ENCODE measurements at regions not wholly inside any gene's neighbourhood (a gene's known extent, or its start where the extent isn't known, plus 50 kb on each side); places are given as distances from the start of the nearest gene placed in this dataset.

DNA sequence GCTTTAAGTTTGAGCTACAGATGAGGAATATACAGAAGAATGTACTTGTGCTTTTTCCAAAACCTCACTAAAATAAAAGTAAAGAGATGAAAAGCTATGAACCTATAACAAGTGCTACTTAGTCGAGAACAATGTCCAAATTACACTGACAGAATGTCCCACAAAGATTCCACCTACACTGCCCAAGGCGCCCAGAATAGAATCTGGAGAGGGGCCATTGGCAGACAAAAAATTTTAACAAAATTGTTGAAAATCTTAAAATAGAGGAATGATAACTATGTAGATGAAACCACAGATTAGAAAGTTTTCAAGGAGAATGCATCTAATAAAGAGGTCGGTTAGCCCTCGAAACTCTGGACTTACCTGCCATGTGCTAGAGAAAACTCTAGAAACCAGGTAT, 235.3 kb downstream of the CETN3 start:
- no peaks in the 10 kb centered on the region for H3K79me2 ChIP-seq (ENCODE audit: low read length)
- no peak overlapping the region for H3K4me2 ChIP-seq (ENCODE audit: low read depth, low read length, poor library complexity, severe bottlenecking)
- no peaks in the 10 kb centered on the region for H3K9me3 ChIP-seq (ENCODE audit: low read length)
- no peaks in the 10 kb centered on the region for H3K9me2 ChIP-seq (replicated peaks; ENCODE audit: insufficient read depth, low read length)
- H3K27me3 ChIP-seq (ENCODE audit: low read length) = no peaks in the 10 kb centered on the region
- no peak overlapping the region for H3K4me3 ChIP-seq (ENCODE audit: low read length)
- no peaks in the 10 kb centered on the region for H3K36me3 ChIP-seq (ENCODE audit: insufficient read depth, low read length)
- no peaks in the 10 kb centered on the region for H4K20me1 ChIP-seq (ENCODE audit: insufficient read depth, low read depth, low read length)
- H3K27ac ChIP-seq (ENCODE audit: low read length) = no peak overlapping the region
- DNase-seq = no peak
- no peak overlapping the region for H3K9ac ChIP-seq (ENCODE audit: low read length)
- no peak overlapping the region for H2AFZ ChIP-seq (ENCODE audit: low read length)
- H3K4me1 ChIP-seq (ENCODE audit: low read length) = no peaks in the 10 kb centered on the region

DNA sequence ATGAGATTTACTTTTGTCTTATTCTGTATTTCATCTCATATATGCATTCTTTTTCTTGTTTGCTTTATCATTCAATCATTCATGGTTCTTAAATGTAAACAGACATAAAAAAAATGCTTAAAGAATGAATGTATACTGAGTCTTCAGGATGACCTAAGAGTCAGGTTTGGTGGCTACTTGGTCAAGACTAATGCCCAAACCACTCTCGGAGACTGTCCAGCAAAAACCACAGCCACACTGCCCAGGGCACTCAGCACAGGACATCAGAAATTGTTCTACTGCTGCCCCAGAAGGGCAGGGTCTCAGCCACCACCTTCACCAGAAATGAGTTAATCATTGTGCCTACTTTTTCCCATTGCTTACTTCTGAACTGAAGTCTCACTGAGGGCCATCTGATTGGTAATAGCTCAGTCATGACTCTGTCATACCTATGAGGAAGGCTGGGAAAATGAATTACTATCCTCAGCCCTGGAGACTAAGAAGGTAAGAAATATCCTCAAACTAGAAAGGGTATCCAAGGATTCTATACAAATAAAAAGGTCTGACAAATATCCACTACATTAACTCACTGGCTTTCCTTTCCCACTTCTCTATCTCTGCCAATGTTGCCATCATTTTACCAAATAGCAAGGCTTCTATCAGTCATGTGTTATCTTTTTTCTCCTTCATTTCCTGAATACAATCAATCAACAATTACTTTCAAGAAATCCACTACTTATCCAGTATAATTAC, 236.1 kb downstream of the CETN3 start:
- H2AFZ ChIP-seq (ENCODE audit: low read length) = no peak overlapping the region
- H3K4me2 ChIP-seq (ENCODE audit: low read depth, low read length, poor library complexity, severe bottlenecking) = no peak overlapping the region
- H3K9me2 ChIP-seq (replicated peaks; ENCODE audit: insufficient read depth, low read length) = no peaks in the 10 kb centered on the region
- H3K9ac ChIP-seq (ENCODE audit: low read length) = no peak overlapping the region
- no peaks in the 10 kb centered on the region for H4K20me1 ChIP-seq (ENCODE audit: insufficient read depth, low read depth, low read length)
- no peaks in the 10 kb centered on the region for H3K9me3 ChIP-seq (ENCODE audit: low read length)
- no peak for DNase-seq
- H3K27me3 ChIP-seq (ENCODE audit: low read length) = no peaks in the 10 kb centered on the region
- H3K27ac ChIP-seq (ENCODE audit: low read length) = no peak overlapping the region
- H3K79me2 ChIP-seq (ENCODE audit: low read length) = no peaks in the 10 kb centered on the region
- no peaks in the 10 kb centered on the region for H3K4me1 ChIP-seq (ENCODE audit: low read length)
- H3K36me3 ChIP-seq (ENCODE audit: insufficient read depth, low read length) = no peaks in the 10 kb centered on the region
- H3K4me3 ChIP-seq (ENCODE audit: low read length) = no peak overlapping the region

DNA sequence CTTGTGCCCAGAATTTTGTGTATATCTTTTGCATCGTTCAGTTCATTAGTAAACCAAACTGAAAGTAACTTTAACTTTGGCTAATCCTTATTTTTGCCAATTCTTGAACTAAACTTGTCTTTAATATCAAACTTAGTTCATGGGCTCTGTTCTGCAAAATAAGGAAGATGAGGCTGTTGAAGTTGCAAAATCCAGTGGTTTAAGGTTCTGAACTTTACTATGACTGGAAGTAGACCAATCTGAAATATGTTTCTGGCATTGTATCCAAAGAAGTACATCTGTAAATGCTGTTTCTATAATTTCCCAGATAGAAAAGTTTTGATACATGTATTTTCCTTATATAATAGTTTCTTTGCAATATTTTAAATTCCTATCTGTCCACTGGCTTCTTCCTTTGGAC, 238.1 kb downstream of the CETN3 start:
- no peak for DNase-seq
- Histone ChIP-seq H3K27ac (ENCODE audit: low read length) (no peak overlapping the region), H3K27me3 (ENCODE audit: low read length) (no peaks in the 10 kb centered on the region), H3K4me3 (ENCODE audit: low read length) (no peak overlapping the region), H3K79me2 (ENCODE audit: low read length) (no peaks in the 10 kb centered on the region), H3K4me1 (ENCODE audit: low read length) (no peaks in the 10 kb centered on the region), H2AFZ (ENCODE audit: low read length) (no peak overlapping the region), H4K20me1 (ENCODE audit: insufficient read depth, low read depth, low read length) (no peaks in the 10 kb centered on the region), H3K9ac (ENCODE audit: low read length) (no peak overlapping the region), H3K9me2 (replicated peaks; ENCODE audit: insufficient read depth, low read length) (no peaks in the 10 kb centered on the region), H3K9me3 (ENCODE audit: low read length) (no peaks in the 10 kb centered on the region), H3K4me2 (ENCODE audit: low read depth, low read length, poor library complexity, severe bottlenecking) (no peak overlapping the region), H3K36me3 (ENCODE audit: insufficient read depth, low read length) (no peaks in the 10 kb centered on the region)

DNA sequence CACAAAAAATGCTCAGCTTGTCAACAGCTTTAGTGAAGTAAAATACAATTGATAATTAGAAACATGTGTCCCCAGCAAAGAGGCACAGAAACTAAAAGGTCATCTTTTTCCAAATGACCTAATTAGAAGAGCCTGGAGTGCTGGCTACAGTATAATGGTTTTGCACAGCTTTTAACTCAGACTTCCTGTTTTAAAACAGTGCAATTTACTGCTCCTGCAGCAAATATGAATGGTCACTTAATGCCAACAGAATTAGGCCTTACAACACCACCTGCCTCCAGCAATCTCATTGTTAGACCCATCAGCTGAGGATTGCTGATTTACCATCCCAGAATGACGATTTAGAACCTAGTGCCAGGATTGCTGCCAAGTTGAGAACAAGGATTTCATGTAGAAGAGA, 239.3 kb downstream of the CETN3 start:
- Histone ChIP-seq H3K9me3 (ENCODE audit: low read length) (no peaks in the 10 kb centered on the region), H3K9ac (ENCODE audit: low read length) (no peak overlapping the region), H3K4me1 (ENCODE audit: low read length) (no peaks in the 10 kb centered on the region), H3K4me2 (ENCODE audit: low read depth, low read length, poor library complexity, severe bottlenecking) (no peak overlapping the region), H4K20me1 (ENCODE audit: insufficient read depth, low read depth, low read length) (no peaks in the 10 kb centered on the region), H2AFZ (ENCODE audit: low read length) (no peak overlapping the region), H3K27me3 (ENCODE audit: low read length) (no peaks in the 10 kb centered on the region), H3K9me2 (replicated peaks; ENCODE audit: insufficient read depth, low read length) (no peaks in the 10 kb centered on the region), H3K27ac (ENCODE audit: low read length) (no peak overlapping the region), H3K4me3 (ENCODE audit: low read length) (no peak overlapping the region), H3K36me3 (ENCODE audit: insufficient read depth, low read length) (no peaks in the 10 kb centered on the region), H3K79me2 (ENCODE audit: low read length) (no peaks in the 10 kb centered on the region)
- DNase-seq = no peak

DNA sequence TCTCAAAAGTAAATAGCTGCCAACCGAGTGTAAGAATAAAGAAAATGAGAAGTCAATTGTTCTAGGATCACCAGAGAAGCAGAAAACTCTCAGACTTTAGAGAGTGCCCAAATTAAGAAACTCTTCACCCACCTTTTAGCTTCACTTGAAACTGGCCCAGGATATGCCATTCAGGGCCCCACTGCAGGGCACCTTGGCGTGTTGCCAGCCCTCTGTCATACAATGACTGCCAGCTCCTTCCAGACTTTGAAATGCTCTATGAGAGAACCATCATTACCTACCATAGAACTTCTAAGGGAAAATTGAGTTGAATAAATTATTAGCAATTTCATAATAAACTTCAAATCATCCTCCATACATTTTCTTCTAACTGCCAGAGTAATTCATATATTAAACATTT, 240.5 kb downstream of the CETN3 start:
- H3K36me3 ChIP-seq (ENCODE audit: insufficient read depth, low read length) = no peaks in the 10 kb centered on the region

DNA sequence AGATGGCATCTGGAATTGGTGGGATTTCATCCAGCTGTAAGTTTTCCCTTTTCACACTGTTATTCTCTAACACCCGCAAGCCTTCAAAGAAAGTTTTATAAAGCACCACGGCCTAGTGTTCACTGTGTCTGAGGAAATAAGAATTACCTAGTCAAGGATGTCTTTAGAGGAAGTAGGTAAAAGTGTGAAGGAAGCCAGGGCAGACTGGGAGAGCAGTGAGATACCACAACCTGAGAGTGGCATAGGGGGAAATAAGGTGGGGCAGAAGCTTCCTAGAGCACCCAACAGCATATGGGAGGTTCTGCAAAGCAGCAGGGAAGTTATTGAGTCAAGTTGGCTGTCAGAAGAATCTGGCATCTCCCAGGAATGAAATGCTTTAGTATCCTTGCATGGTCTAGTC, 241.2 kb downstream of the CETN3 start:
- no peak overlapping the region for H3K4me2 ChIP-seq (ENCODE audit: low read depth, low read length, poor library complexity, severe bottlenecking)
- H3K4me1 ChIP-seq (ENCODE audit: low read length) = no peaks in the 10 kb centered on the region
- no peak overlapping the region for H3K4me3 ChIP-seq (ENCODE audit: low read length)
- no peak overlapping the region for H3K27ac ChIP-seq (ENCODE audit: low read length)
- no peaks in the 10 kb centered on the region for H3K79me2 ChIP-seq (ENCODE audit: low read length)
- H3K9me2 ChIP-seq (replicated peaks; ENCODE audit: insufficient read depth, low read length) = no peaks in the 10 kb centered on the region
- no peaks in the 10 kb centered on the region for H3K36me3 ChIP-seq (ENCODE audit: insufficient read depth, low read length)
- H3K27me3 ChIP-seq (ENCODE audit: low read length) = no peaks in the 10 kb centered on the region
- no peak for DNase-seq
- H4K20me1 ChIP-seq (ENCODE audit: insufficient read depth, low read depth, low read length) = no peaks in the 10 kb centered on the region
- no peak overlapping the region for H3K9ac ChIP-seq (ENCODE audit: low read length)
- H3K9me3 ChIP-seq (ENCODE audit: low read length) = no peaks in the 10 kb centered on the region
- H2AFZ ChIP-seq (ENCODE audit: low read length) = no peak overlapping the region

More for the DNA sequence above, 240.5 kb downstream of the CETN3 start:
- Histone ChIP-seq H3K27me3 (ENCODE audit: low read length) (no peaks in the 10 kb centered on the region), H3K4me1 (ENCODE audit: low read length) (no peaks in the 10 kb centered on the region), H3K4me2 (ENCODE audit: low read depth, low read length, poor library complexity, severe bottlenecking) (no peak overlapping the region), H2AFZ (ENCODE audit: low read length) (no peak overlapping the region), H4K20me1 (ENCODE audit: insufficient read depth, low read depth, low read length) (no peaks in the 10 kb centered on the region), H3K9me3 (ENCODE audit: low read length) (no peaks in the 10 kb centered on the region), H3K9me2 (replicated peaks; ENCODE audit: insufficient read depth, low read length) (no peaks in the 10 kb centered on the region), H3K27ac (ENCODE audit: low read length) (no peak overlapping the region), H3K79me2 (ENCODE audit: low read length) (no peaks in the 10 kb centered on the region), H3K9ac (ENCODE audit: low read length) (no peak overlapping the region), H3K4me3 (ENCODE audit: low read length) (no peak overlapping the region)
- DNase-seq = no peak

DNA sequence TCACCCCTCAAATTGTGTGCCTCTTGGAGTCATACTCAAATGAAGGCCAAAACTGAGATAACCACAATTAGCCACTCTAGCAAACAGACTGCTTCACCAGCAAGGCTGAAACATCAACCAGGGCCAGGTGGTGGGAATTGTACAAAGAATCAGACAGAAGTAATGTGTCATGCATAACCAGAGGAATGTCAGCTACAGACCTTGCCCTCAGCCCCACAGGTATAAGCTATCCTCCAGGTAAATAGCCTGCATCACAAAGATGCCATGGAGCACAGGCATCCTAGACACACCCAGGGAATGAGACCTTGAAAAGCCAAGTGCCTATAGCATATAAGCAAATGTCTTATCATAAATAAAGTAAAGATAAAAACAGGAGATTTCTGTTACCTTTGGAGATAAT, 242.7 kb downstream of the CETN3 start:
- no peaks in the 10 kb centered on the region for H3K79me2 ChIP-seq (ENCODE audit: low read length)

DNA sequence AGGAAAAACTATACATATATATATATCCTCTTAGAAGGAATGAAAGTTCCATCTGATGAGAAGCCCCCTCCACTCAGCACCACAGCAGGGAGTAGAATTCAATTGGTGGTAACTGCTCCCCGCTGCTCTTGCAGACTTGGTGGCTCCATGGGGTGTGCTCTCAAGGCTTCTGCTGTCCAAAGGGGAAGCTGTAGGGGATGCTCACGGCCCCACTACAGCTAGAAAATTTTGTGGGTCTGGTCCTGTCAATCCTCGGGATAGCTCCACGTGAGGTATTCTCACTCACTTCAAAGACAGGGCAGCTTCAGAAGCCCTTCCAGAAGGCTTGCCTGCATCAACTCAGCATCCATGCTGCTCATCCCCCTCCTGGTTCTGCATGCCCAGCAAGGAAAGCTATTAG, 247.2 kb downstream of the CETN3 start:
- no peak for DNase-seq
- Histone ChIP-seq H2AFZ (ENCODE audit: low read length) (no peak overlapping the region), H3K4me3 (ENCODE audit: low read length) (no peak overlapping the region), H3K27me3 (ENCODE audit: low read length) (no peaks in the 10 kb centered on the region), H4K20me1 (ENCODE audit: insufficient read depth, low read depth, low read length) (no peaks in the 10 kb centered on the region), H3K79me2 (ENCODE audit: low read length) (no peaks in the 10 kb centered on the region), H3K27ac (ENCODE audit: low read length) (no peak overlapping the region), H3K4me1 (ENCODE audit: low read length) (no peaks in the 10 kb centered on the region), H3K9ac (ENCODE audit: low read length) (no peak overlapping the region), H3K9me2 (replicated peaks; ENCODE audit: insufficient read depth, low read length) (no peaks in the 10 kb centered on the region), H3K36me3 (ENCODE audit: insufficient read depth, low read length) (no peaks in the 10 kb centered on the region), H3K4me2 (ENCODE audit: low read depth, low read length, poor library complexity, severe bottlenecking) (no peak overlapping the region), H3K9me3 (ENCODE audit: low read length) (no peaks in the 10 kb centered on the region)

More for the DNA sequence above, 242.7 kb downstream of the CETN3 start:
- DNase-seq = no peak
- Histone ChIP-seq H3K4me2 (ENCODE audit: low read depth, low read length, poor library complexity, severe bottlenecking) (no peak overlapping the region), H3K27ac (ENCODE audit: low read length) (no peak overlapping the region), H3K9me2 (replicated peaks; ENCODE audit: insufficient read depth, low read length) (no peaks in the 10 kb centered on the region), H3K4me3 (ENCODE audit: low read length) (no peak overlapping the region), H2AFZ (ENCODE audit: low read length) (no peak overlapping the region), H3K4me1 (ENCODE audit: low read length) (no peaks in the 10 kb centered on the region), H3K9ac (ENCODE audit: low read length) (no peak overlapping the region), H3K27me3 (ENCODE audit: low read length) (no peaks in the 10 kb centered on the region), H3K9me3 (ENCODE audit: low read length) (no peaks in the 10 kb centered on the region), H4K20me1 (ENCODE audit: insufficient read depth, low read depth, low read length) (no peaks in the 10 kb centered on the region), H3K36me3 (ENCODE audit: insufficient read depth, low read length) (no peaks in the 10 kb centered on the region)

Measured in Karpas-422 (cell line).